ENCODE measurements at regions not wholly inside any gene's neighbourhood (a gene's known extent, or its start where the extent isn't known, plus 50 kb on each side); places are given as distances from the start of the nearest gene placed in this dataset.
"Not testable (repeated sequence)": the region's sequence is repeated elsewhere in the genome, so short reads cannot be mapped to it uniquely, and the experiment has no call there.

DNA sequence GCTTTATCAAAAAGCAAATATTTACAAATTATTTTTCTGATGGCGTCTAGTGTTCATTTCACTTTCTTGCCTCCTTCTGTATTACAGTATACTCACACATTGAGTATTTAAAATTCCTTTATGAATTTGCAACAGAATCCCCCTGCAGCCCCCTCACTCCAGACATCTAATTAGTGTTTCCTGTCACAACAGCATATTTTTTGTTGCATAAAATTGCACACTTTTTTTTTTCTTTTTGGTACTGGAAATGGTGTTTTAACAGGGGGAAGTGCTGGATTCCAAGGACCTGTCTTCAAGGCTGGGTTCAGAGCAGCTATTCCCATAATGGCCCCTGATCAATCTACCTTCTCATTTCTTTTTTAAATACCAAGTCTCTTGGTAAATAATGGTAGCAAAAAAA is 184.3 kb upstream of the HMCN1 start:
- DNase-seq (ENCODE audit: low read depth in 3 of 3, low spot score in 2 of 3) = no peak

GRCh38 chr1:185546029-185546428 is 188.2 kb upstream of the HMCN1 start:
- DNase-seq (ENCODE audit: low read depth in 3 of 3, low spot score in 2 of 3) = no peak

GRCh38 chr1:185541871-185542301 is 192.3 kb upstream of the HMCN1 start:
- no peak for DNase-seq (ENCODE audit: low read depth in 3 of 3, low spot score in 2 of 3)

- DNase-seq (ENCODE audit: low read depth in 3 of 3, low spot score in 2 of 3) = no peak
These were observed 193.9 kb upstream of the HMCN1 start for GRCh38 chr1:185540295-185540694.

DNA sequence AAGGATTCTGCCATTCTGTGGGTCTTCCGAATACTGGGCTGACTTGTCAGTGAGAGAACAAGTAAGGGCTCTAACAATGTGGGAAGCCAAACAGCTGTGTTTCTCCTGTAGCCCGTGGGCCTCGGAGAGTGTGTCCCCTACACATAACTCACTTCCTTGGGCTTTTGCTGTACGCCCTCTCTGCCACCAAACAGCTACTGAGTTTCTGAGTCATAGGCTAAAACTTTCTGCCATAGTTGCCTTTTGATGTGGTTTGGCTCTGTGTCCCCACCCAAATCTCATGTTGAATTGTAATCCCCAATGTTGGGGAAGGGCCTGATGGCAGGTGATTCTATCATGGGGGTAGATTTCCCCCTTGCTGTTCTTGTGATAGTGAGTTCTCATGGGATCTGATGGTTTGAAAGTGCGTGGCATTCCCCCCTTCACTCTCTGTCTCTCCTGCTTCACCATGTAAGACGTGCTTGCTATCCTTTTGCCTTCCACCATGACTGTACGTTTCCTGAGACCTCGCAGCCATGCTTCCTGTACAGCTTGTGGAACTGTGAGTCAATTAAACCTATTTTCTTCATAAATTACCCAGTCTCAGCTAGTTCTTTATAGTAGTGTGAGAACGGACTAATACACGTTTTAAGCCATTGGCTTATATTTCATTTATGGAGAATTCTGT is 194.8 kb upstream of the HMCN1 start:
- DNase-seq (ENCODE audit: low read depth in 3 of 3, low spot score in 2 of 3) = no peak

GRCh38 chr1:185538309-185538898 is 195.8 kb upstream of the HMCN1 start:
- DNase-seq (ENCODE audit: low read depth in 3 of 3, low spot score in 2 of 3) = not testable (repeated sequence)

GRCh38 chr1:185537596-185537995 is 196.6 kb upstream of the HMCN1 start:
- no peak for DNase-seq (ENCODE audit: low read depth in 3 of 3, low spot score in 2 of 3)

- DNase-seq (ENCODE audit: low read depth in 3 of 3, low spot score in 2 of 3) = no peak
These were observed 197.8 kb upstream of the HMCN1 start for GRCh38 chr1:185536165-185536920.

DNA sequence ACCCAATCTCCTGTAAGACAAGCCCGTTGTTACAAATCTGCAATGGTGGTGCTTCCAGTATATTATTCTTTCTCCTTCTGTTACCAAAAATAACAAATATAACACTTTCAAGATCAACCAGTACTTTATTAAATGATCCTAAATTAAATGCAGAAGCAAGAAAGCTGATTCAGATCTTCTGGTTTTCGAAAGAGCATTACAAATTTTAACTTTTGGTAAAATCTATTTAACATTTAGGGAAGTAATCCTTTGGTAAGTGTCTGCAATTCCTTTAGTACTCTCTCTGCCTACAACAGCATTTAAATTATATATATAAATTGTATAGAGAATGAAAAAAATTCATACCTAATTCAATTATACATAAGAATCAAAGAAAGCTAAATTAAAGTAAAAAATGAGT is 198.6 kb upstream of the HMCN1 start:
- DNase-seq (ENCODE audit: low read depth in 3 of 3, low spot score in 2 of 3) = no peak

DNA sequence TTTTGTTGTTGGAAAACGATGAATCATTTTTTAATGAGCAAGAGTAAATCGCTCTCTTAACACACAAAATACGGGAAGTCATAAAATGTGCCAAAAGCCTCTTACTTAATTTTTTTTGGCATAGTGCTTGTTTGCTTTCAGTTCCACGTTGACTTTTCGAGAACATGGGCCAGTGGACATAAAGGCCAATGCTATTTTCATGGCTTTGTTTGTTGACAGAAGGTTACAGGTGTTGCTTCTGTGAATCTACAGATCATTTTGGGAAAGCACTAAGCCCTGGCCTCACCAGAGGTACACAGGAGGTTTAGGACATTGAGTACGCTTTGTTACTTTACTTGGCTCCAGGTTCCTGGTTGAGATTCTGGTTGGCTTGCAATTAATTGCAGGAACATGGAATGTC is 199.4 kb upstream of the HMCN1 start:
- DNase-seq (ENCODE audit: low read depth in 3 of 3, low spot score in 2 of 3) = no peak

GRCh38 chr1:185533596-185533995 is 200.6 kb upstream of the HMCN1 start:
- DNase-seq (ENCODE audit: low read depth in 3 of 3, low spot score in 2 of 3) = no peak

GRCh38 chr1:185532856-185533255 is 201.3 kb upstream of the HMCN1 start:
- DNase-seq (ENCODE audit: low read depth in 3 of 3, low spot score in 2 of 3) = no peak

- no peak for DNase-seq (ENCODE audit: low read depth in 3 of 3, low spot score in 2 of 3)
These were observed 202.4 kb upstream of the HMCN1 start for GRCh38 chr1:185531838-185532237.

DNA sequence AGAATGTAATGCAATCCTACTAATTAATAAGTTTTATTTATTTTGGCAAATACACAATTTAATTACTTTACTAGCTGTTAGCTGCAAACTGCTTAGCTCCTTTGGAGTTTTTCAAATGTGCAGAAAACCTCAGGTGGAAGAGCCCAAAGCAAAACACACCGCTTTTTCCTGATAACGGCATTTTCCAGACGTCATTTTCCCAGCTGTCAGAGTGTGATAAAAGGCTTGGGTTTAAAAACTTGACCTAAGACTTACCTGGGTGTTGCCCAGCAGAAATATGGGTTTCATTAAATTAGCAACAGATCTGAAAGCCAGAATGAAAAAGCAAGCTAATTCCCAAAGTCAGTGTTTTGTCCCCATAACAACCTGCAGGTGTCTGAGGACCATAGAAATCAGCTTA is 204.0 kb upstream of the HMCN1 start:
- DNase-seq (ENCODE audit: low read depth in 3 of 3, low spot score in 2 of 3) = no peak

- no peak for DNase-seq (ENCODE audit: low read depth in 3 of 3, low spot score in 2 of 3)
These were observed 204.5 kb upstream of the HMCN1 start for GRCh38 chr1:185529673-185530072.

GRCh38 chr1:185528084-185528676 is 206.0 kb upstream of the HMCN1 start:
- DNase-seq (ENCODE audit: low read depth in 3 of 3, low spot score in 2 of 3) = no peak

- DNase-seq (ENCODE audit: low read depth in 3 of 3, low spot score in 2 of 3) = no peak
These were observed 207.6 kb upstream of the HMCN1 start for GRCh38 chr1:185526344-185527307.

- no peak for DNase-seq (ENCODE audit: low read depth in 3 of 3, low spot score in 2 of 3)
These were observed 203.3 kb upstream of the IVNS1ABP start for GRCh38 chr1:185520188-185520920.

- DNase-seq (ENCODE audit: low read depth in 3 of 3, low spot score in 2 of 3) = no peak
These were observed 200.9 kb upstream of the IVNS1ABP start for GRCh38 chr1:185517808-185518419.

Measured in right renal cortex interstitium (tissue), 3 donors.